SK-N-SH (cell line): ENCODE measurements at regions not wholly inside any gene's neighbourhood (a gene's known extent, or its start where the extent isn't known, plus 50 kb on each side); places are given as distances from the start of the nearest gene placed in this dataset.

ENCODE experiments used
- CTCF ChIP-seq: fragments of 200-600 bp; sonication (generic); IDR thresholded peaks from 2 replicates; pipeline ENCODE4 v1.6.1; 2017; ENCODE audit warnings: antibody characterized with exemption, mild to moderate bottlenecking, moderate library complexity
- EP300 ChIP-seq, 2 experiments: IDR thresholded peaks; 2 replicates each; pipeline versions ENCODE4 v1.4.0 to v1.6.1; 2012; ENCODE audit warnings: borderline replicate concordance in 1 of 2, low read depth in 1 of 2, low read length in 1 of 2
- POLR2AphosphoS5 ChIP-seq: IDR thresholded peaks from 2 replicates; pipeline ENCODE4 v1.6.1; 2012; ENCODE audit warnings: low read depth, low read length
- TAF1 ChIP-seq: IDR thresholded peaks from 2 replicates; pipeline ENCODE4 v1.6.1; 2012; ENCODE audit warnings: low read depth, mild to moderate bottlenecking, low read length, moderate library complexity, borderline replicate concordance
- USF2 ChIP-seq: fragments of 150-350 bp; IDR thresholded peaks from 2 replicates; pipeline ENCODE4 v1.6.1; 2017; ENCODE audit warnings: antibody characterized with exemption, low read length, low read depth, borderline replicate concordance

- TF ChIP-seq USF2 (no peak), CTCF (no peak), EP300 (IDR thresholded peaks at IDR 0.05; ENCODE audit: borderline replicate concordance in 1 of 2, low read depth in 1 of 2, low read length in 1 of 2) (no peak), POLR2AphosphoS5 (no peak), TAF1 (no peak)
These were observed 156.6 kb downstream of the TM9SF2 start for GRCh38 chr13:99657848-99658260.
